ENCODE measurements at regions not wholly inside any gene's neighbourhood (a gene's known extent, or its start where the extent isn't known, plus 50 kb on each side); places are given as distances from the start of the nearest gene placed in this dataset.

DNA sequence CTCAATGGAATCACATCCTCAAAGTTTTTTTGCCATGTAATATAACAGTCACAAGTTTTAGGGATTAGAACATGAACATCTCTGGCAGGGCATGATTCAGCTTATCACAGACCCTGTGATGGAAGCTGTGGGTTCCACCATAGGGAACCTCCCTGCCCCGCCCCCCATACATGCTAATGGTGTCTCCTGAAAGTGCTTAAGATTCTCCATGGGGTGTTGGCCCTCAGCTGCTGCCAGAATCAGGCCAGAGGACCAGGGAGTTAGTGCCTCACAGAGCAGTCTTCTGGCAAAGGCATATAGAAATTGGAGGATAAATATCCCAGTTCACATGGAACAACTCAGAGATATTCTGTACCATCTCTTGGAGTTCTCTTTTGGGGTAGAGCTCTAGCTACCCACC, 119.4 kb downstream of the RAB11FIP2 start (continued):
- no peak for TF ChIP-seq JUNB (IDR thresholded peaks at IDR 0.05; ENCODE audit: unreplicated experiment)
- no peak for TF ChIP-seq EZH2 (IDR thresholded peaks at IDR 0.05; ENCODE audit: low read depth, unreplicated experiment)
- no peak for TF ChIP-seq NANOG (IDR thresholded peaks at IDR 0.05; ENCODE audit: borderline replicate concordance)
- no peak for TF ChIP-seq STAT1 (IDR thresholded peaks at IDR 0.05; ENCODE audit: unreplicated experiment)
- TF ChIP-seq, protein P1, sequence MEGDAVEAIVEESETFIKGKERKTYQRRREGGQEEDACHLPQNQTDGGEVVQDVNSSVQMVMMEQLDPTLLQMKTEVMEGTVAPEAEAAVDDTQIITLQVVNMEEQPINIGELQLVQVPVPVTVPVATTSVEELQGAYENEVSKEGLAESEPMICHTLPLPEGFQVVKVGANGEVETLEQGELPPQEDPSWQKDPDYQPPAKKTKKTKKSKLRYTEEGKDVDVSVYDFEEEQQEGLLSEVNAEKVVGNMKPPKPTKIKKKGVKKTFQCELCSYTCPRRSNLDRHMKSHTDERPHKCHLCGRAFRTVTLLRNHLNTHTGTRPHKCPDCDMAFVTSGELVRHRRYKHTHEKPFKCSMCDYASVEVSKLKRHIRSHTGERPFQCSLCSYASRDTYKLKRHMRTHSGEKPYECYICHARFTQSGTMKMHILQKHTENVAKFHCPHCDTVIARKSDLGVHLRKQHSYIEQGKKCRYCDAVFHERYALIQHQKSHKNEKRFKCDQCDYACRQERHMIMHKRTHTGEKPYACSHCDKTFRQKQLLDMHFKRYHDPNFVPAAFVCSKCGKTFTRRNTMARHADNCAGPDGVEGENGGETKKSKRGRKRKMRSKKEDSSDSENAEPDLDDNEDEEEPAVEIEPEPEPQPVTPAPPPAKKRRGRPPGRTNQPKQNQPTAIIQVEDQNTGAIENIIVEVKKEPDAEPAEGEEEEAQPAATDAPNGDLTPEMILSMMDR (conservative IDR thresholded peaks at IDR 0.05; ENCODE audit: low read depth in 2 of 2): no peak
- TF ChIP-seq EZH2phosphoT487 (IDR thresholded peaks at IDR 0.05; ENCODE audit: unreplicated experiment): no peak
- TF ChIP-seq, protein P2, sequence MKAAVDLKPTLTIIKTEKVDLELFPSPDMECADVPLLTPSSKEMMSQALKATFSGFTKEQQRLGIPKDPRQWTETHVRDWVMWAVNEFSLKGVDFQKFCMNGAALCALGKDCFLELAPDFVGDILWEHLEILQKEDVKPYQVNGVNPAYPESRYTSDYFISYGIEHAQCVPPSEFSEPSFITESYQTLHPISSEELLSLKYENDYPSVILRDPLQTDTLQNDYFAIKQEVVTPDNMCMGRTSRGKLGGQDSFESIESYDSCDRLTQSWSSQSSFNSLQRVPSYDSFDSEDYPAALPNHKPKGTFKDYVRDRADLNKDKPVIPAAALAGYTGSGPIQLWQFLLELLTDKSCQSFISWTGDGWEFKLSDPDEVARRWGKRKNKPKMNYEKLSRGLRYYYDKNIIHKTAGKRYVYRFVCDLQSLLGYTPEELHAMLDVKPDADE (IDR thresholded peaks at IDR 0.05): no peak

DNA sequence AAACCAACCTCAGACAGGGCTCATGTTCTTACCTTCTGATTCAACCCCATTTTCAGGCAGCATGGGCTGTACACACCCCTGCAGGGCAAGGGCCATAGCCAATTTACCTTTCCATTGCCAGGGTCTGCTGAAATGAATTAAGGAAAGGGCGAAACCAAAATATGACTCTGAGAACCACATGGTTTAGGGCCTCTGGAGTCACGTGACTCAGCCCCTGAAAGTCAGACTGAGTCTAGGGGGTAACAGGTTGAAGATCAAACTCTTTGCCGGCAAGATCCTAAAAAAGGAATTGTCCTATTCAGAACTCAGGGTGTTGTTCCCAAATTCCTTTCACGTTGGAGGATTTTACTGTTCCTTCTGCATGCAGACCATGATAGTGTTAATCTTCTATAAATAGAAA, 118.9 kb downstream of the RAB11FIP2 start:
- no peaks in the 10 kb centered on the region for H3F3A ChIP-seq (replicated peaks; ENCODE audit: low read depth)
- TF ChIP-seq JUNB (IDR thresholded peaks at IDR 0.05; ENCODE audit: unreplicated experiment) (no peak), EZH2phosphoT487 (IDR thresholded peaks at IDR 0.05; ENCODE audit: unreplicated experiment) (no peak), EZH2 (IDR thresholded peaks at IDR 0.05; ENCODE audit: low read depth, unreplicated experiment) (no peak), ZNF331 (CRISPR knock-in tag; IDR thresholded peaks at IDR 0.05; ENCODE audit: low read depth) (no peak), ZNF114 (CRISPR knock-in tag; IDR thresholded peaks at IDR 0.05) (no peak), POLR2AphosphoS5 (IDR thresholded peaks at IDR 0.05; ENCODE audit: low read depth) (no peak), NANOG (IDR thresholded peaks at IDR 0.05; ENCODE audit: borderline replicate concordance) (no peak)
- TF ChIP-seq, protein P1 (conservative IDR thresholded peaks at IDR 0.05; ENCODE audit: low read depth in 2 of 2): no peak
- TF ChIP-seq, protein P2 (IDR thresholded peaks at IDR 0.05): no peak
- DNase-seq (ENCODE audit: low spot score) (no peak), ATAC-seq (no peak)
- Mint-ChIP-seq H3K9me3 (no peaks in the 10 kb centered on the region), H3K4me3 (no peak overlapping the region), H3K36me3 (ENCODE audit: low read depth) (no peaks in the 10 kb centered on the region; the same call in 2 of the 3 replicates), H3K27ac (peak overlapping the region; percentile 37; the same call in 1 of the 2 replicates), H3K4me1 (peaks cover 33% of the 10 kb centered on the region), H3K27me3 (ENCODE audit: insufficient read depth, low read depth, poor library complexity) (peaks cover 2% of the 10 kb centered on the region)
- no peaks in the 10 kb centered on the region for H3K79me2 ChIP-seq (replicated peaks; ENCODE audit: insufficient read depth)
- H4K20me1 ChIP-seq (replicated peaks; ENCODE audit: insufficient read depth): no peaks in the 10 kb centered on the region
- H2AFZ ChIP-seq: no peak overlapping the region
- H3K9me2 ChIP-seq (ENCODE audit: insufficient read depth): peaks cover 15% of the 10 kb centered on the region
- H3K4me2 ChIP-seq: no peak overlapping the region
- H3K4me3 ChIP-seq: no peak overlapping the region
- H3K4me1 ChIP-seq (ENCODE audit: insufficient read depth): peaks cover 5% of the 10 kb centered on the region; the same call in 1 of the 2 replicates
- no peaks in the 10 kb centered on the region for H3K36me3 ChIP-seq (ENCODE audit: insufficient read depth)
- H3K27ac ChIP-seq (ENCODE audit: low read depth): no peak overlapping the region
- H3K27me3 ChIP-seq (ENCODE audit: insufficient read depth): no peaks in the 10 kb centered on the region

Data from GM23338 (cell line).